Vagina (tissue), 2 donors: ENCODE measurements at regions not wholly inside any gene's neighbourhood (a gene's known extent, or its start where the extent isn't known, plus 50 kb on each side); places are given as distances from the start of the nearest gene placed in this dataset.

Experiments
- DNase-seq, 2 donors: peaks; one replicate each; pipeline ENCODE4 v3.0.0-alpha.2; 2017; ENCODE audit errors: extremely low spot score in 2 of 2
- H3K27ac ChIP-seq: fragments of 200-600 bp; sonication (generic); one replicate; pipeline ENCODE4 v1.5.1; 2019
- H3K27me3 ChIP-seq: fragments of 200-600 bp; sonication (generic); one replicate; pipeline ENCODE4 v1.5.1; 2019
- H3K36me3 ChIP-seq, 2 donors: fragments of 200-600 bp; sonication (generic); one replicate each; pipeline ENCODE4 v1.5.1; 2017 to 2019
- H3K4me1 ChIP-seq: fragments of 200-600 bp; sonication (generic); one replicate; pipeline ENCODE4 v1.5.1; 2019
- H3K4me3 ChIP-seq, 2 donors: fragments of 200-600 bp; sonication (generic); 1 replicate in 1 of 2; 2 replicates in 1 of 2; pipeline ENCODE4 v1.5.1; 2016 to 2019
- H3K9me3 ChIP-seq: fragments of 200-600 bp; sonication (generic); one replicate; pipeline ENCODE4 v1.5.1; 2019
- POLR2A ChIP-seq, 2 donors: fragments of 450-650 bp; IDR thresholded peaks; one replicate each; pipeline ENCODE4 v1.6.1; 2017; ENCODE audit warnings: antibody characterized with exemption in 2 of 2, mild to moderate bottlenecking in 2 of 2, moderate library complexity in 2 of 2
- POLR2AphosphoS5 ChIP-seq, 2 donors: sonication (generic); formaldehyde crosslinking; IDR thresholded peaks; one replicate each; pipeline ENCODE4 v1.9.0; 2017; ENCODE audit warnings: antibody characterized with exemption in 2 of 2, mild to moderate bottlenecking in 2 of 2, low read depth in 1 of 2; ENCODE audit not compliant: insufficient read depth in 1 of 2
- intact Hi-C: fragments of 100-400 bp; cut with DNase I; formaldehyde crosslinking; loops from one replicate; pipeline ENCODE4 v1.15.1; 2023
- TF ChIP-seq, protein P1 (sequence below), 3 experiments: fragments of 450-650 bp in 2 of 3; fragments of 200-600 bp in 1 of 3; sonication (generic) in 1 of 3; IDR thresholded peaks; one replicate each; pipeline ENCODE4 v1.5.1; 2017 to 2019; ENCODE audit warnings: antibody characterized with exemption in 3 of 3, mild to moderate bottlenecking in 2 of 3, moderate library complexity in 2 of 3

DNA sequence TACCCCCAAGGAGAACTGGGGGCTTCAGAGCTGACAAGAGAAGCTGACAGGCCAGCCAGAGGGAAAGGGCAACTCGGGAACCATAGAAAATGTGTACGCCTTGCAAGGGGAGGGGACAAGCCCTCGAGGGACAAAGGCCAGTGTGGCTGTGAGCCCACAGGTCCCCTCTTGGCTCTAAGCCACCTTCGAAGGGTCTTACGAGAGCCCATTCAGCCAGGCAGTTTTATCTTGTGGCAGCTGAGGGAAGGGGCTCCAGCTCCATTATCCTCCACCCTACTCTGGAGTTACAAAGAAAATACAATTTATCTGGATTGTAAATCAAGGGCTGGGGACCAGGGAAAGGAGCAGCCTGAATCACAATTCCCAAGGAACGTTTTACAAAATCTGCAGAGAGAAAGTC, 159.5 kb upstream of the ZMIZ1 start:
- H3K36me3 ChIP-seq = no peaks in the 10 kb centered on the region
- TF ChIP-seq POLR2A (IDR thresholded peaks at IDR 0.05) (no peak), POLR2AphosphoS5 (IDR thresholded peaks at IDR 0.05; ENCODE audit: insufficient read depth in 1 of 2, low read depth in 1 of 2) (no peak)
- TF ChIP-seq, protein P1, sequence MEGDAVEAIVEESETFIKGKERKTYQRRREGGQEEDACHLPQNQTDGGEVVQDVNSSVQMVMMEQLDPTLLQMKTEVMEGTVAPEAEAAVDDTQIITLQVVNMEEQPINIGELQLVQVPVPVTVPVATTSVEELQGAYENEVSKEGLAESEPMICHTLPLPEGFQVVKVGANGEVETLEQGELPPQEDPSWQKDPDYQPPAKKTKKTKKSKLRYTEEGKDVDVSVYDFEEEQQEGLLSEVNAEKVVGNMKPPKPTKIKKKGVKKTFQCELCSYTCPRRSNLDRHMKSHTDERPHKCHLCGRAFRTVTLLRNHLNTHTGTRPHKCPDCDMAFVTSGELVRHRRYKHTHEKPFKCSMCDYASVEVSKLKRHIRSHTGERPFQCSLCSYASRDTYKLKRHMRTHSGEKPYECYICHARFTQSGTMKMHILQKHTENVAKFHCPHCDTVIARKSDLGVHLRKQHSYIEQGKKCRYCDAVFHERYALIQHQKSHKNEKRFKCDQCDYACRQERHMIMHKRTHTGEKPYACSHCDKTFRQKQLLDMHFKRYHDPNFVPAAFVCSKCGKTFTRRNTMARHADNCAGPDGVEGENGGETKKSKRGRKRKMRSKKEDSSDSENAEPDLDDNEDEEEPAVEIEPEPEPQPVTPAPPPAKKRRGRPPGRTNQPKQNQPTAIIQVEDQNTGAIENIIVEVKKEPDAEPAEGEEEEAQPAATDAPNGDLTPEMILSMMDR (IDR thresholded peaks at IDR 0.05) = no peak
- H3K9me3 ChIP-seq = no peaks in the 10 kb centered on the region
- H3K27ac ChIP-seq = no peak overlapping the region
- H3K4me1 ChIP-seq = no peaks in the 10 kb centered on the region
- no peak for DNase-seq
- H3K4me3 ChIP-seq = no peak overlapping the region
- no peaks in the 10 kb centered on the region for H3K27me3 ChIP-seq
- intact Hi-C loops = no loop called here

DNA sequence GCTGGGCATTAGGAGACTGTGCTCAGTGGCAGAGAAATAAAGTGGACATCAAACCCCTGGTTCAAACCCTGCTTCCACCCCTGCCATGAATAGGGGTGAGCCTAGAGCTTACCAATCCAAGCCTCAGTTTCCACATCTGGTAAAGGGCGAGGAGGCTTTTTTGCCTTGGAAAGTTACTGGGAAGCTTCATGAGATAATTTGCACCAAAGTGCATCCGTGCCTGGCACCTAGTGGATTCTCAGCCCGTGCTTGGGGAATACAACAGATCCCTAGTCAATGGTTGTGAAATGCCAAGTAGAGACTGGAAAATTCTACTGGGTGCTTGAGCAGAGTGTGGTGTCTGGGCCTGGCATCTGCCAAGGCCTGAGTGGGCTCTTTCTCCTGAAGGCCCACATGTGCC, 158.7 kb upstream of the ZMIZ1 start:
- DNase-seq = no peak
- H3K27me3 ChIP-seq = no peaks in the 10 kb centered on the region
- TF ChIP-seq POLR2AphosphoS5 (IDR thresholded peaks at IDR 0.05; ENCODE audit: insufficient read depth in 1 of 2, low read depth in 1 of 2) (no peak), POLR2A (IDR thresholded peaks at IDR 0.05) (no peak)
- TF ChIP-seq, protein P1 (IDR thresholded peaks at IDR 0.05) = no peak
- H3K27ac ChIP-seq = no peak overlapping the region
- H3K4me1 ChIP-seq = no peaks in the 10 kb centered on the region
- no peaks in the 10 kb centered on the region for H3K36me3 ChIP-seq
- intact Hi-C loops = no loop called here
- H3K9me3 ChIP-seq = no peaks in the 10 kb centered on the region
- H3K4me3 ChIP-seq = no peak overlapping the region

DNA sequence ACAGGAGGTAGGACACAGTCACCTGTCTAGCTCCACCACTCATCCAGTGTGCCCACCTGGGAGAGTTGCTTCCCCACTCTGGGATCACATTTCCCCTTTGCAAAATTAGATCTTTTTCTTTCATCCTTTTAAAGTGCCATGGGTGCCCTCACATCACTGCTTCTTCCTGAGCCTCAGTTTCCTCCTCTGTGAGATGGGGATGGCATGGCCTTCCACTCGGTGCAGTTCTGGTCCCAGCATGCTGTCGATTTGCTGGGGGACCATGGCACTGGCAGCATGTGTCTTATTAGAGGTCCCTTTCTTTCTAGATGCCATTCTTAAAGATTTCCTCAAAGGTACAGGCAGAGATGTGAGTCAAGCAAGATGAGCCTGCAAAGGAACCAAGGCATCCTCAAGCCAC, 158.3 kb upstream of the ZMIZ1 start:
- intact Hi-C loops = no loop called here
- H3K4me1 ChIP-seq = no peaks in the 10 kb centered on the region
- no peaks in the 10 kb centered on the region for H3K27me3 ChIP-seq
- H3K36me3 ChIP-seq = no peaks in the 10 kb centered on the region
- no peaks in the 10 kb centered on the region for H3K9me3 ChIP-seq
- no peak for TF ChIP-seq POLR2A (IDR thresholded peaks at IDR 0.05)
- TF ChIP-seq, protein P1 (IDR thresholded peaks at IDR 0.05) = no peak
- TF ChIP-seq POLR2AphosphoS5 (IDR thresholded peaks at IDR 0.05; ENCODE audit: insufficient read depth in 1 of 2, low read depth in 1 of 2) = no peak
- no peak overlapping the region for H3K4me3 ChIP-seq
- DNase-seq = no peak
- no peak overlapping the region for H3K27ac ChIP-seq

DNA sequence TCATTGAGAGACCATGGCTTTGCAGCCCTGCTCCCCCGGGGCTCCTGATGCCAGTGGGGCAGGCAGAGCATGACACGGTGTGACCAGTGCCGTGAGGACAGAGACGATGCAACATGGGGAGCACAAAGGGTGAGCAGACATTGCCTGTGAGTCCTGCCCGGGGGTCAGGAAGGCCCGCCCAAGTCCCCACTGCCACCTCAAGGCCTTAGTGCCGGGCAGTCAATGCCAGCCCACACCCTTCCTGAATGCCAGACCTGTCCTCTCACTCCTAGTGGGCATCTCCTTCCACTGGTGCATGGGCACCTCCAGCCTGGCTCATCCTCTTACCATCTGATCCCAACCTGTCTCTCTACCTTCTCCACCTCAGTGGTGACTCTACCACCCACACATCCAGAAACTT, 157.9 kb upstream of the ZMIZ1 start:
- TF ChIP-seq POLR2A (IDR thresholded peaks at IDR 0.05) = no peak
- TF ChIP-seq, protein P1 (IDR thresholded peaks at IDR 0.05) = no peak
- TF ChIP-seq POLR2AphosphoS5 (IDR thresholded peaks at IDR 0.05; ENCODE audit: insufficient read depth in 1 of 2, low read depth in 1 of 2) = no peak
- Histone ChIP-seq H3K27ac (no peak overlapping the region), H3K36me3 (no peaks in the 10 kb centered on the region), H3K9me3 (no peaks in the 10 kb centered on the region), H3K4me1 (no peaks in the 10 kb centered on the region), H3K4me3 (no peak overlapping the region), H3K27me3 (no peaks in the 10 kb centered on the region)
- intact Hi-C loops = no loop called here
- no peak for DNase-seq

DNA sequence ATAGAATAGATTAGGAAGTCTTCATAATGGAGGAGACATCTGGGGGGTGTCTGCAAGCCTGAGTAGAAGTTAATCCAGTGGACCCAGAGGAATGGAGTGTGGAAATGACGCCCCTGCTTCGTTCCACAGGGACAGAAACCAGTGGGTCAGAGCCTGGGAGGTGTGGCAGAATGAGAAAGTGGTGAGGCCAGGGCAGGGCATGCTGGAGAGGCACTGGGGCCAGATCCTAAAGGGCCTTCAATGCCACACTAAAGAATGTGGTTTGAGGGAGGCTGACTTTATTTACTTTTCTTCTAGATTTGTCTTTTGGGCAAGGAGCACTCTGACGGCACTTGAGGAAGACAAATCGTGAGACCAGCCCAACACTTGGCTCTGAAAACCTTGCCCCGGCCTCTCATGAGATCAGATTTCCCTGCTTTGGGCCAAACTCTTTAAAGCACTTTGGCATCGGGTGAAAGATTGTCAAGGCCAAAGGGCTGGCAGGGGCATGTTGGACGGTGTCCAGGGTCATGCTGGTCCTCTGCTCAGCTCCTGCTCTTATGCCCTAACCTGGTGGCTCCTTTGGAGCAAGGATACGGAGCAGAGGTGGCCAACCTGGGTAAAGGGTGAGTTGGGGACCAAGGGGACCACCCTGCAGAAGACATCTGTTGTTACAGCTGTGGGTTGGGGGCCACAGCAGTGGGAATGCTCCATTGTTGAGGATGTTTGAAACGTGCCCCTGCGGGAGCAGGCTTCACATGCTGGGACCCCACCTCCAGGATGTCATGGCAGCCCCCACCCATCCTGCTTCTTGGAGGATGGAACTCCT, 157.0 kb upstream of the ZMIZ1 start:
- no peak overlapping the region for H3K27ac ChIP-seq
- no peak for DNase-seq
- no peaks in the 10 kb centered on the region for H3K36me3 ChIP-seq
- no peaks in the 10 kb centered on the region for H3K4me1 ChIP-seq
- no peaks in the 10 kb centered on the region for H3K9me3 ChIP-seq
- TF ChIP-seq POLR2A (IDR thresholded peaks at IDR 0.05) (no peak), POLR2AphosphoS5 (IDR thresholded peaks at IDR 0.05; ENCODE audit: insufficient read depth in 1 of 2, low read depth in 1 of 2) (no peak)
- TF ChIP-seq, protein P1 (IDR thresholded peaks at IDR 0.05) = no peak
- intact Hi-C loops = no loop called here
- H3K27me3 ChIP-seq = no peaks in the 10 kb centered on the region
- no peak overlapping the region for H3K4me3 ChIP-seq
